NCI-H524 (cell line): ENCODE measurements at regions not wholly inside any gene's neighbourhood (a gene's known extent, or its start where the extent isn't known, plus 50 kb on each side); places are given as distances from the start of the nearest gene placed in this dataset.
"Not testable (repeated sequence)": the region's sequence is repeated elsewhere in the genome, so short reads cannot be mapped to it uniquely, and the experiment has no call there.

ENCODE experiments used
- DNase-seq, 2 experiments: peaks; one replicate each; lab custom pipeline; 2025; lab: John Stamatoyannopoulos, UW

DNA sequence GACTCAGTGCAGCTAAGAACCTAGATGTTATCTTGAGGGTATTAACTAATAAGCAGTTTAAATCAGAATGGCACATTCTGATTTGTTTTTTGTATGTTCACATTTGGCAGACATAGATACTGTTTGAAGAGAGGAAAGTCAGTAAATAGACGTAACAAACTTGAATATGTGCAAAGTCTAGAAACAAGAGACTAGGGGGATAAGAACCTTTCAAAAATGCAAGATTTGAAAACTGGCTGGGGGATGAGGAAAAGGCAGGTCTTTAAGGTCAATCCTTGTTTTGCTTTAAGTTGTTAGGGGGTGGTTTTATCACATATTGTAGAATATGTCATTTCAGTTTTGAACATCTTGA lies 136.5 kb downstream of the ZNF92 start:
- not testable (repeated sequence) for DNase-seq

DNA sequence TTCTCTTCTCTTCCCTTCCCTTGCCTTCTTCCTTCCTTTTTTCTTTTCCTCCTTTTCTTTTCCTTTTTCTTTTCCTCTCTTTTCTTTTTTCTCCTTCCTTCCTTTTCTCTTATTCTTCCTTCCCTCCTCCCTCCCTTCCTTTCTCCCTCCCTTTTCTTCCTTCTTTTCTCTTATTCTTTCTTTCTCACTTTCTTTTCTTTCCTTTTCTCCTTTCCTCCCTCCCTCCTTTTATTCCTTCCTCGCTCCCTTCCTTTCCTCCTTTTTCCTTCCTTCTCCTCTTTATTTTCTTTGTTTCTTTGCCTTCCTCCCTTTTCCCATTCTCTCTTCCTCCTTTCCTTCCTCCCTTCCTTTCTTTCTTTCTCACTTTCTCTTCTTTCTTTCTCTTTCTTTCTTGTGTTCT lies 146.1 kb downstream of the ZNF92 start:
- DNase-seq, result not testable (repeated sequence)

GRCh38 chr7:65545465-65546161 lies 172.0 kb downstream of the ZNF92 start:
- not testable (repeated sequence) for DNase-seq

GRCh38 chr7:65549589-65550443 lies 176.2 kb downstream of the ZNF92 start:
- DNase-seq, result not testable (repeated sequence)

DNA sequence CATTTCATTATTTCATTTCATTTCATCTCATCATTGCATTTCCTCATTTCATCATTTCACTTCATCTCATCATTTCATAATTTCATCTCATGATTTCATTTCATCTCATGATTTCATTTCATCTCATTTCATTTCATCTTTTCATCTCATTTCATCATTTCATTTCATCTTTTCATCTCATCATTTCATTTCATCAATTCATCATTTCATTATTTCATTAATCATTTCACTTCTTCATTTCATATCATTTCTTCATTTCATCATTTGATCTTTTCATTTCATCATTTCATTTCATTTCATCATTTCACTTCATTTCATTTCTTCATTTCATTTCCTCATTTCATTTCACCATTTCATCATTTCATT lies 176.8 kb downstream of the ZNF92 start:
- not testable (repeated sequence) for DNase-seq

DNA sequence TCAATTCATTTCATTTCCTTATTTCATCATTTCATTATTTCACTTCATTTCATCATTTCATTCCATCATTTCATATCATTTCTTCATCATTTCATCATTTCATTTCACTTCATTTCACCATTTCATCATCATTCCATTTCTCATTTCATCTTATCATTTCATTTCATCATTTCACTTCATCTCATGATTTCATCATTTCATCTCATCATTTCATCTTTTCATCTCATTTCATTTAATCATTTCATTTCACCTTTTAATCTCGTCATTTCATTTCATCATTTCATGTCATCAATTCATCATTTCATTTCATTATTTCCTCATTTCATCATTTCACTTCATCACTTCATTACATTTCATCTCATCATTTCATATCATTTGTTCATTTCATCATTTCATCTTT lies 177.4 kb downstream of the ZNF92 start:
- DNase-seq, result not testable (repeated sequence)

- DNase-seq, result not testable (repeated sequence)
These were observed 181.2 kb downstream of the ZNF92 start for GRCh38 chr7:65554553-65555476.

DNA sequence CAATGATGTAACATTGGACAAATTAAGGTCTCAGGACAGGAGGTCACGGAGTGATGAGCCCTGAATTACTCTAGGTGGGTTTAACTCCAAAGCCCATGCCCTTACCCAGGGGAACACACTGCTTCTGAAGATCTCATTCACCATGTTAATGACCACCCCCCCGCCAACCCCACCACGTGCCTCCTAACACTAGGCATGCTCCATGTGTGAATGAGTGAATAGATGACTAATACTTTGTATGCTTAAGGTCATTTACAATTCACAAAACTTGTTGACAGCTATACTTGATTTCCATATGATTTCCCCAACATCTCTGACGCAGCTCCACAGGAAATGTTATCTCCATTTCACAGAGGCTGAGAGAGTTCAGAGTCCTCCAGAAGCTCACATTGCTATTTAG lies 184.9 kb downstream of the ZNF92 start:
- not testable (repeated sequence) for DNase-seq

- DNase-seq, result not testable (repeated sequence)
These were observed 188.2 kb downstream of the ZNF92 start for GRCh38 chr7:65561786-65562372.

DNA sequence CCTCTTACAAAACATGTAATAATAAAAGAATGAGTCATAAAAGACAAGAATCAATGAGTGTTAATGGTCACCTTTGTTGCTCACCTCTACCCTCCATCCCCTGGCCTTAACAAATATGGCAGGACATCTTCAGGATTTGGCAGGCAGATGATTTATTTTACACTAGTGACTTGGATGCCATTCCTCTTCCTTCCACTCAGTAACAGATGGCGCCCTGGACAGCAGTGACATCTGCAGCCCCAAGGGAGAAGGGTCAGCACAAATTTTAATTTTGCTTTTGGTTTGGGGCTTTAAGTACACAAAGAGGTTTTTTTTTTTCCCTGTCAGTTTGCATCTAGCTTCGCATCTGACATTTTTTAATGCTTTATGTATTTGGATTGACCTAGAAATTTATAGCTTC lies 188.9 kb downstream of the ZNF92 start:
- not testable (repeated sequence) for DNase-seq

- DNase-seq, result not testable (repeated sequence)
These were observed 189.7 kb downstream of the ZNF92 start for GRCh38 chr7:65563333-65563732.

DNA sequence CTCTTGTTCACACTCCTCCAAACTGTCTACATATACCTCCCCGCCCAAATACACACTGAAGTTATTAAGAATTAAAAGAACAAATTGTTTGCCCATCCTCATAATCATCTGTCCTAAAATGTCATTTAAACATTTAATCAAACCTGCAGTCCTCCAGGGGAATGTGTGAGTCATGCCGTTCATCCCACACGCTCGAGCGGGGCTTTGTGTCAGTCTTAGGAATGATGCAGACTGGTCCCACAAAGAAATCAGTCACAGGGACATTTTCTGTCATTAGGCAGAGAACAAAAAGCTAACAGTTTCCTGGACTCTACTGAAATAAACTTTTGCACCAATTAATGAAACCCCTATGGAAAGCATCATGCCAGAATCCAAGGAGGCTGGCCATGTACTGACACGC lies 194.6 kb downstream of the ZNF92 start:
- not testable (repeated sequence) for DNase-seq

DNA sequence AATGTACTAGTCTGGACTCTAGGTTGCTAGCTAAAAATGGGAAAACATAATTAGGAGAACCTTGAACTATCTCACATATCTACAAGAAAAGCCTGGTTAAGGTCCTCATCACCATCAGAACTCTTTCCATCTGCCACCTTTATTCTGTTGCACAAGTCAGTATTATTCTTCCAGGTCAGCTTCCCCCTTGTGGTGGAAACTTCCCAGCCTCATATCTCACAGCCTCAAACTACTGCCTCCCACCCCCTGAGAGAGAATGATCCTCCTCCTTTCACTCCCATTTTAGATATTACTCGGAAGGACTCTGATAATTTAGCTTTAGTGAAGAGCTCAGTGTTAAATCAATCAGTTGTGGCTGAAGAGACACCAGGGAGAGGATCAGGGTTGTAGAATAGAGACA lies 197.3 kb downstream of the ZNF92 start:
- DNase-seq, result not testable (repeated sequence)

DNA sequence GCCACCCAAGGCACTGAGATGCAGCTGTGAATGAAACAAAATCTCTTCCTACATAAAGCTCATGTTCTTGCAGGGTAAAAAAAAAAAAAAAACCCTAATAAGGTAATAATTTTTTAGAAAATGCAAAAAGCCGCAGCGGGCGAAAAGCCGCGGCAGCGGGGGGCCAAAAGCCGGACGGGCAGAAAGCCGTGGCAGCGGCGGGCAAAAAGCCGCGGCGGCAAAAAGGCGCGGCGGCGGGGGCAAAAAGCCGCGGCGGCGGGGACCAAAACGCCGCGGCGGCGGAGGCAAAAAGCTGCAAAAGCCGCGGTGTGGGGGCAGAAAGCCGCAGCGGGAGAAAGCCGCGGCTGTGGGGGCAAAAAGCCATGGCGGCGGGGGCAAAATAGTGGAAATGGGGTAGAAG lies 198.9 kb downstream of the ZNF92 start:
- DNase-seq, result peak in 1 of 2 experiments; percentile 8

- not testable (repeated sequence) for DNase-seq
These were observed 202.7 kb downstream of the ZNF92 start for GRCh38 chr7:65576370-65576769.

GRCh38 chr7:65582518-65583119 lies 209.0 kb downstream of the ZNF92 start:
- DNase-seq, result not testable (repeated sequence)

DNA sequence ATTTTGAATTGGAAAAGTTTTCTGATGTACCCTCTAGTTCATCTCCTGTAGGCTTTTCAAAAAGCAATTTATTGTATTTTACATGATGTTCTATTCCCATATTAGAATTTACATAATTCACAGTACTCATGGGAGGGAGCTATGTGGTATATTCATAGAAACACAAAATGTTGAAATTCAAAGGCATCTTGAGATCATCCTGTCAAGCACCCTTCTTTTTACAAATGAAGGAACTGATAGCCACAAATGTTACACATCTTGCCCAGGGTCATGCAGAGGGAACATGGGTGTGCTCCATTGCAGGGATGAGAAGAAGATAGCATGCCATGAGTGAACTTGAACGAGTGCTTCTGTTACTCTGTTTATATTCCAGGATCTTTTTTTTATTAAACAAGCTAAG lies 228.8 kb downstream of the ZNF92 start:
- not testable (repeated sequence) for DNase-seq

- DNase-seq, result no peak
These were observed 235.5 kb downstream of the ZNF92 start for GRCh38 chr7:65609131-65609530.

DNA sequence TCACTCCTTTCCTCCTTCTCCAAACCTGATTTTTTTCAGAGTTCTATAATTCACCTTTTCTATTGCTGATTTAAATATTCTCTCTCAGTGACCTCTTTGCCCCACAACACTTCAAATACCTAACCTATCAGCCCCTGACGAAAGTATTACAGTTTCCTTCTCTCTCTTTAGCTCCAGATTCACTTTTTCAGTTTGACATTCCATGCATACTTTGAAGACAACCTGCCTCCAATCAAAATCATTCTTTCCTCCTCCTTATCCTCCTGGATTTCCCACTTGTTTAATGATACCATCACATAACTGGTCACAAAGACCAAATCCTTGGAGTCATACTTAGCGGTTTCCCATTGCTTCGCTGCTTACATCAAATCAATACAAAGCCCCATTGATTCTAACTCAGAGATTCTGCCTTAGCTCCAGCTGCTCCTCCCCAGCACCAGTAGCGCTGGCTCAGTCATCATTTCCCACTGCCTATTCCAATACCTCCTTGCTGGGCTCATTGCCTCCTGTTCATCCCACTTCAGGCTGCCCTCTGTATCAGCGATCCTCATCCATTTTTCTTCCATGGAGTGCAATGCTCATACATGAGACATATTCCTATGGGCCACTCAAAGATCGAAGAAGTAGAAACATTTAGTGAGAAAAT lies 240.1 kb downstream of the ZNF92 start:
- not testable (repeated sequence) for DNase-seq

DNA sequence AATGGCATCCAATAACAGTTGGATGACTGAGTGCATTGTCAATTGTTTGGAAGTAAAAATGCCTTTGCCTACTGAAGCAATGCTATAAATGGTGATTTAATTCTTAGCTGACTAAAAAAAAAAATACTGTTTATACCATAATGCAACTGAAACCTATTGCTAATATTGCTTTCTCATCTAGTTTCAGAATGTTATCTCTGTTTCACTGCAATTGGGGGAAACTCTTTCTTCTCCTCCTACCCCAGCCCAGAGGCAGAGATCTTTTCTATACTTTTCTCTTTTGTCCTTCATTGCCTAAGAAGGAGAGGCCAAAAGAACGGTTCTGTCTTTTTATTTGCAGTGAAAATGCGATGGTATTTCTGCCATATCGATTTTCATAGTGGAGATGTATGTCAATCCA lies 242.5 kb downstream of the ZNF92 start:
- DNase-seq, result not testable (repeated sequence)

- DNase-seq, result not testable (repeated sequence)
These were observed 246.6 kb downstream of the ZNF92 start for GRCh38 chr7:65620216-65620615.
